HG03432 (cell line): ENCODE measurements at regions not wholly inside any gene's neighbourhood (a gene's known extent, or its start where the extent isn't known, plus 50 kb on each side); places are given as distances from the start of the nearest gene placed in this dataset.
A peak's percentile ranks its signal among the peaks of the same experiment; 100 is the strongest.

Experiments
- ATAC-seq: cut with Tn5 transposase; IDR thresholded peaks from one replicate; pipeline ENCODE4 v1.9.1; 2021; ENCODE audit warnings: mild to moderate bottlenecking, moderate library complexity; ENCODE audit not compliant: unreplicated experiment

- ATAC-seq: no peak
Measured at GRCh38 chr5:142435410-142436115, 110.7 kb upstream of the SPRY4 start.

- ATAC-seq: no peak
Measured at GRCh38 chr5:142434322-142434612, 109.4 kb upstream of the SPRY4 start.

GRCh38 chr5:142433526-142434321 is 108.9 kb upstream of the SPRY4 start:
- ATAC-seq: no peak

- ATAC-seq: peak; percentile 60
Measured at GRCh38 chr5:142432961-142433360, 108.1 kb upstream of the SPRY4 start.

GRCh38 chr5:142432369-142432863 is 107.6 kb upstream of the SPRY4 start:
- peak; percentile 72 for ATAC-seq

GRCh38 chr5:142428773-142429473 is 104.1 kb upstream of the SPRY4 start:
- no peak for ATAC-seq

- no peak for ATAC-seq
Measured at GRCh38 chr5:142428036-142428772, 103.4 kb upstream of the SPRY4 start.

- no peak for ATAC-seq
Measured at GRCh38 chr5:142427529-142427928, 102.7 kb upstream of the SPRY4 start.

GRCh38 chr5:142427015-142427364 is 102.2 kb upstream of the SPRY4 start:
- ATAC-seq: no peak

GRCh38 chr5:142426129-142427014 is 101.6 kb upstream of the SPRY4 start:
- no peak for ATAC-seq

- no peak for ATAC-seq
Measured at GRCh38 chr5:142425286-142426065, 100.7 kb upstream of the SPRY4 start.

GRCh38 chr5:142422429-142422828 is 97.6 kb upstream of the SPRY4 start:
- no peak for ATAC-seq

GRCh38 chr5:142421621-142422397 is 97.0 kb upstream of the SPRY4 start:
- ATAC-seq: no peak

- ATAC-seq: no peak
Measured at GRCh38 chr5:142421228-142421617, 96.4 kb upstream of the SPRY4 start.

GRCh38 chr5:142420561-142421227 is 95.9 kb upstream of the SPRY4 start:
- ATAC-seq: no peak

- ATAC-seq: no peak
Measured at GRCh38 chr5:142412581-142412980, 87.8 kb upstream of the SPRY4 start.

GRCh38 chr5:142411656-142412425 is 87.0 kb upstream of the SPRY4 start:
- no peak for ATAC-seq
